GM12878 (cell line): ENCODE measurements at regions not wholly inside any gene's neighbourhood (a gene's known extent, or its start where the extent isn't known, plus 50 kb on each side); places are given as distances from the start of the nearest gene placed in this dataset.

ENCODE experiments used
- ATAC-seq: fragments of 200-7000 bp; cut with Tn5 transposase; 3 replicates; pipeline ENCODE4 v1.9.1; 2020; ENCODE audit warnings: mild to moderate bottlenecking, moderate library complexity
- BruUV-seq: library from RNA; stranded (reverse); fragments of 400-500 nt; replicated peaks from 2 replicates; lab custom pipeline; 2021; lab: Mats Ljungman, UMichigan
- CTCF ChIA-PET: fragments of 300-600 bp; sonication (Branson Sonifier 250); formaldehyde crosslinking; extraction: SDS; loops from one replicate; lab custom pipeline; 2021; ENCODE audit warnings: inconsistent platforms; lab: Yijun Ruan, JAX
- POLR2A ChIA-PET: fragments of 350-600 bp; formaldehyde crosslinking; extraction: SDS; loops from one replicate; lab custom pipeline; 2021; ENCODE audit warnings: inconsistent platforms; lab: Charles Lee
- RAD21 ChIA-PET: fragments of 300-600 bp; sonication (Branson Sonifier 250); formaldehyde crosslinking; loops from one replicate; lab custom pipeline; 2023; ENCODE audit warnings: antibody characterized with exemption; ENCODE audit not compliant: unreplicated experiment; lab: Charles Lee
- SMC1A ChIA-PET: fragments of 300-600 bp; sonication (Branson Sonifier 250); formaldehyde crosslinking; loops from one replicate; lab custom pipeline; 2023; ENCODE audit not compliant: unreplicated experiment, uncharacterized antibody; lab: Charles Lee
- DNase-seq: peaks from one replicate; pipeline ENCODE4 v3.0.0-alpha.2; 2011; ENCODE audit warnings: low read depth, low spot score
- FAIRE-seq: peaks from 3 replicates; lab custom pipeline; 2011; peaks lifted over from hg19 to GRCh38; lab: Jason Lieb, UNC
- H2AFZ ChIP-seq: 2 replicates; pipeline ENCODE4 v1.6.0; 2011; ENCODE audit warnings: low read depth, low read length, control low read depth; ENCODE audit not compliant: control insufficient read depth
- H3K27ac ChIP-seq: 2 replicates; pipeline ENCODE4 v1.5.1; 2011; ENCODE audit warnings: control low read depth; ENCODE audit not compliant: control insufficient read depth, insufficient read depth
- H3K27me3 ChIP-seq, 2 experiments: replicated peaks in 1 of 2; 2 replicates each; pipeline versions ENCODE4 v1.6.0 to v1.6.1; 2011; ENCODE audit warnings: low read length in 1 of 2; ENCODE audit not compliant: control insufficient read depth in 2 of 2, insufficient read depth in 2 of 2
- H3K36me3 ChIP-seq, 2 experiments: 2 replicates each; pipeline ENCODE4 v1.5.1; 2011; ENCODE audit warnings: low read length in 1 of 2; ENCODE audit not compliant: control insufficient read depth in 2 of 2, insufficient read depth in 2 of 2
- H3K4me1 ChIP-seq: 2 replicates; pipeline ENCODE4 v1.6.1; 2011; ENCODE audit warnings: mild to moderate bottlenecking, low read length, moderate library complexity, mixed read lengths; ENCODE audit not compliant: control insufficient read depth, insufficient read depth
- H3K4me2 ChIP-seq: 2 replicates; pipeline ENCODE4 v1.6.0; 2011; ENCODE audit warnings: control low read depth; ENCODE audit not compliant: control insufficient read depth, insufficient read depth
- H3K4me3 ChIP-seq: fragments of 200-600 bp; sonication (generic); 2 replicates; pipeline ENCODE4 v1.5.1; 2016
- H3K79me2 ChIP-seq: 2 replicates; pipeline ENCODE4 v1.6.0; 2011; ENCODE audit warnings: low read length; ENCODE audit not compliant: control insufficient read depth, insufficient read depth
- H3K9ac ChIP-seq: 2 replicates; pipeline ENCODE4 v1.8.0; 2011; ENCODE audit warnings: low read length, control low read depth, mixed read lengths; ENCODE audit not compliant: control insufficient read depth, insufficient read depth
- H3K9me3 ChIP-seq: replicated peaks from 3 replicates; pipeline ENCODE4 v1.5.1; 2011; ENCODE audit warnings: mild to moderate bottlenecking, low read length; ENCODE audit not compliant: control insufficient read depth, insufficient read depth
- H4K20me1 ChIP-seq: 2 replicates; pipeline ENCODE4 v1.6.0; 2011; ENCODE audit not compliant: control insufficient read depth, insufficient read depth
- CBFB ChIP-seq: IDR thresholded peaks from 2 replicates; pipeline ENCODE4 v1.6.1; 2016; ENCODE audit warnings: antibody characterized with exemption, low read depth
- CHD2 ChIP-seq: IDR thresholded peaks from 2 replicates; pipeline ENCODE4 v1.6.1; 2011; ENCODE audit warnings: low read depth, low read length, improper control_type of control experiment, borderline replicate concordance
- ESRRA ChIP-seq: IDR thresholded peaks from 2 replicates; pipeline ENCODE4 v1.6.1; 2012; ENCODE audit warnings: mild to moderate bottlenecking, low read length, improper control_type of control experiment
- KAT2A ChIP-seq: conservative IDR thresholded peaks from 2 replicates; pipeline ENCODE4 v1.6.1; 2011; ENCODE audit warnings: low read depth, low read length; ENCODE audit not compliant: control insufficient read depth
- KLF5 ChIP-seq: fragments of 450-650 bp; IDR thresholded peaks from 2 replicates; pipeline ENCODE4 v1.6.1; 2014; ENCODE audit warnings: mild to moderate bottlenecking; ENCODE audit not compliant: partially characterized antibody
- NFYB ChIP-seq: IDR thresholded peaks from 2 replicates; pipeline ENCODE4 v1.6.1; 2011; ENCODE audit warnings: low read depth, mild to moderate bottlenecking, low read length, improper control_type of control experiment, moderate library complexity; ENCODE audit not compliant: insufficient read depth
- NR2C2 ChIP-seq: IDR thresholded peaks from 2 replicates; pipeline ENCODE4 v1.6.1; 2011; ENCODE audit warnings: borderline replicate concordance, low read depth; ENCODE audit not compliant: control insufficient read depth, insufficient read length
- PML ChIP-seq: IDR thresholded peaks from 2 replicates; pipeline ENCODE4 v1.6.1; 2012; ENCODE audit warnings: low read length, inconsistent platforms
- POLR2AphosphoS5 ChIP-seq: IDR thresholded peaks from 2 replicates; pipeline ENCODE4 v1.6.1; 2011; ENCODE audit warnings: mild to moderate bottlenecking, low read length, inconsistent platforms
- SMARCA5 ChIP-seq: fragments of 450-650 bp; IDR thresholded peaks from 2 replicates; pipeline ENCODE4 v1.6.1; 2017; ENCODE audit warnings: mild to moderate bottlenecking
- WGBS: methylation state at CpG from one replicate; pipeline ENCODE4 v1.1.6; 2016; ENCODE audit warnings: low lambda C conversion rate; ENCODE audit not compliant: insufficient replicate concordance, insufficient coverage; ENCODE audit errors: missing lambda C conversion rate; 5-methylcytosine and 5-hydroxymethylcytosine counted together
- in situ Hi-C: fragments of 300-500 bp; cut with MboI; formaldehyde crosslinking; loops from 9 replicates; pipeline ENCODE4 v1.14.3; 2018; ENCODE audit warnings: mixed read lengths
- intact Hi-C: fragments of 100-400 bp; cut with micrococcal nuclease; formaldehyde crosslinking; loops from one replicate; pipeline ENCODE4 v1.14.2; 2022; ENCODE audit not compliant: unreplicated experiment
- TF ChIP-seq, protein P1 (sequence below): fragments of 450-650 bp; IDR thresholded peaks from 2 replicates; pipeline ENCODE4 v1.6.1; 2017; ENCODE audit warnings: borderline replicate concordance
- TF ChIP-seq, protein P2 (sequence below): fragments of 150-350 bp; IDR thresholded peaks from 2 replicates; pipeline ENCODE4 v1.6.1; 2014; ENCODE audit warnings: mild to moderate bottlenecking, low read depth, low read length
- TF ChIP-seq, protein P3 (sequence below): fragments of 450-650 bp; formaldehyde crosslinking; IDR thresholded peaks from 2 replicates; pipeline ENCODE4 v1.4.0; 2022; ENCODE audit warnings: mild to moderate bottlenecking, moderate library complexity

DNA sequence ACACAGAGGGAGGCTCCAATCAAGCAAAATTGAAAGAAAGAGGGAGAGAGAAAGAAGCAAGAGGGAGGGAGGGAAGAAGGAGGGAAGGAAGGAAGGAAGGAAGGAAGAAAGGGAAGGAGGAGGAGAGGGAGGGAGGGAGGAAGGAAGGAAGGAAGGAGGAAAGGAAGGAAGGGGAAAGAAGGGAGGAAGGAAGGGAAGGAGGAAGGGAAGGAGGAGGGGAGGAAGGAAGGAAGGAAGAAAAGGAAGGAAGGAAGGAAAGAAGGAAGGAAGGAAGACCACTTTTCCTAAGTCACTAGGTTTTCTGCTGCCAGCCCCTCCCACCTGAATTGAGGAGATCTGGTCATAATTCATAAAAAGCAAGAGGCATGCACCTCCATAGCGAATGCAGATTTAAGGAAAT, 287.0 kb downstream of the SP3 start:
- Histone ChIP-seq H3K36me3 (no peaks in the 10 kb centered on the region), H3K9ac (no peak overlapping the region), H3K27me3 (no peaks in the 10 kb centered on the region), H2AFZ (no peak overlapping the region), H3K4me1 (no peaks in the 10 kb centered on the region), H3K9me3 (no peaks in the 10 kb centered on the region), H4K20me1 (no peaks in the 10 kb centered on the region), H3K4me2 (no peak overlapping the region), H3K79me2 (no peaks in the 10 kb centered on the region), H3K4me3 (no peak overlapping the region), H3K27ac (no peak overlapping the region)
- no peak for FAIRE-seq
- in situ Hi-C loops (no loop called here), intact Hi-C loops (no loop called here)
- no TSS peak for BruUV-seq
- no peak for ATAC-seq
- POLR2A ChIA-PET: no interaction called here
- SMC1A ChIA-PET: interaction anchor here (1.0 kb wide), 1 partner anchor 8 kb away, joined by 3 read pairs; no protein-coding TSS in a partner anchor
- TF ChIP-seq PML: no peak
- no peak for TF ChIP-seq SMARCA5
- TF ChIP-seq NR2C2: no peak
- no peak for TF ChIP-seq POLR2AphosphoS5
- TF ChIP-seq, protein P1, sequence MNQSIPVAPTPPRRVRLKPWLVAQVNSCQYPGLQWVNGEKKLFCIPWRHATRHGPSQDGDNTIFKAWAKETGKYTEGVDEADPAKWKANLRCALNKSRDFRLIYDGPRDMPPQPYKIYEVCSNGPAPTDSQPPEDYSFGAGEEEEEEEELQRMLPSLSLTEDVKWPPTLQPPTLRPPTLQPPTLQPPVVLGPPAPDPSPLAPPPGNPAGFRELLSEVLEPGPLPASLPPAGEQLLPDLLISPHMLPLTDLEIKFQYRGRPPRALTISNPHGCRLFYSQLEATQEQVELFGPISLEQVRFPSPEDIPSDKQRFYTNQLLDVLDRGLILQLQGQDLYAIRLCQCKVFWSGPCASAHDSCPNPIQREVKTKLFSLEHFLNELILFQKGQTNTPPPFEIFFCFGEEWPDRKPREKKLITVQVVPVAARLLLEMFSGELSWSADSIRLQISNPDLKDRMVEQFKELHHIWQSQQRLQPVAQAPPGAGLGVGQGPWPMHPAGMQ: no peak
- no peak for TF ChIP-seq CHD2
- TF ChIP-seq, protein P2, sequence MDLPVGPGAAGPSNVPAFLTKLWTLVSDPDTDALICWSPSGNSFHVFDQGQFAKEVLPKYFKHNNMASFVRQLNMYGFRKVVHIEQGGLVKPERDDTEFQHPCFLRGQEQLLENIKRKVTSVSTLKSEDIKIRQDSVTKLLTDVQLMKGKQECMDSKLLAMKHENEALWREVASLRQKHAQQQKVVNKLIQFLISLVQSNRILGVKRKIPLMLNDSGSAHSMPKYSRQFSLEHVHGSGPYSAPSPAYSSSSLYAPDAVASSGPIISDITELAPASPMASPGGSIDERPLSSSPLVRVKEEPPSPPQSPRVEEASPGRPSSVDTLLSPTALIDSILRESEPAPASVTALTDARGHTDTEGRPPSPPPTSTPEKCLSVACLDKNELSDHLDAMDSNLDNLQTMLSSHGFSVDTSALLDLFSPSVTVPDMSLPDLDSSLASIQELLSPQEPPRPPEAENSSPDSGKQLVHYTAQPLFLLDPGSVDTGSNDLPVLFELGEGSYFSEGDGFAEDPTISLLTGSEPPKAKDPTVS: no peak
- no peak for TF ChIP-seq KAT2A
- TF ChIP-seq, protein P3, sequence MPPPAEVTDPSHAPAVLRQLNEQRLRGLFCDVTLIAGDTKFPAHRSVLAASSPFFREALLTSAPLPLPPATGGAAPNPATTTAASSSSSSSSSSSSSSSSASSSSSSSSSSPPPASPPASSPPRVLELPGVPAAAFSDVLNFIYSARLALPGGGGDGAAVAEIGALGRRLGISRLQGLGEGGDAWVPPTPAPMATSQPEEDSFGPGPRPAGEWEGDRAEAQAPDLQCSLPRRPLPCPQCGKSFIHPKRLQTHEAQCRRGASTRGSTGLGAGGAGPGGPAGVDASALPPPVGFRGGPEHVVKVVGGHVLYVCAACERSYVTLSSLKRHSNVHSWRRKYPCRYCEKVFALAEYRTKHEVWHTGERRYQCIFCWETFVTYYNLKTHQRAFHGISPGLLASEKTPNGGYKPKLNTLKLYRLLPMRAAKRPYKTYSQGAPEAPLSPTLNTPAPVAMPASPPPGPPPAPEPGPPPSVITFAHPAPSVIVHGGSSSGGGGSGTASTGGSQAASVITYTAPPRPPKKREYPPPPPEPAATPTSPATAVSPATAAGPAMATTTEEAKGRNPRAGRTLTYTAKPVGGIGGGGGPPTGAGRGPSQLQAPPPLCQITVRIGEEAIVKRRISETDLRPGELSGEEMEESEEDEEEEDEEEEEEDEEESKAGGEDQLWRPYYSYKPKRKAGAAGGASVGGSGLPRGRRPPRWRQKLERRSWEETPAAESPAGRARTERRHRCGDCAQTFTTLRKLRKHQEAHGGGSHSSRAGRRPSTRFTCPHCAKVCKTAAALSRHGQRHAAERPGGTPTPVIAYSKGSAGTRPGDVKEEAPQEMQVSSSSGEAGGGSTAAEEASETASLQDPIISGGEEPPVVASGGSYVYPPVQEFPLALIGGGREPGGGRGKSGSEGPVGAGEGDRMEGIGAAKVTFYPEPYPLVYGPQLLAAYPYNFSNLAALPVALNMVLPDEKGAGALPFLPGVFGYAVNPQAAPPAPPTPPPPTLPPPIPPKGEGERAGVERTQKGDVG: no peak
- TF ChIP-seq ESRRA: no peak
- no peak for TF ChIP-seq KLF5
- TF ChIP-seq CBFB: no peak
- no peak for TF ChIP-seq NFYB
- RAD21 ChIA-PET: no interaction called here
- no peak for DNase-seq
- CTCF ChIA-PET: no interaction called here
- 0% methylated on average over 1 of the region's 1 CpG for WGBS
